ENCODE measurements at regions not wholly inside any gene's neighbourhood (a gene's known extent, or its start where the extent isn't known, plus 50 kb on each side); places are given as distances from the start of the nearest gene placed in this dataset.

DNA sequence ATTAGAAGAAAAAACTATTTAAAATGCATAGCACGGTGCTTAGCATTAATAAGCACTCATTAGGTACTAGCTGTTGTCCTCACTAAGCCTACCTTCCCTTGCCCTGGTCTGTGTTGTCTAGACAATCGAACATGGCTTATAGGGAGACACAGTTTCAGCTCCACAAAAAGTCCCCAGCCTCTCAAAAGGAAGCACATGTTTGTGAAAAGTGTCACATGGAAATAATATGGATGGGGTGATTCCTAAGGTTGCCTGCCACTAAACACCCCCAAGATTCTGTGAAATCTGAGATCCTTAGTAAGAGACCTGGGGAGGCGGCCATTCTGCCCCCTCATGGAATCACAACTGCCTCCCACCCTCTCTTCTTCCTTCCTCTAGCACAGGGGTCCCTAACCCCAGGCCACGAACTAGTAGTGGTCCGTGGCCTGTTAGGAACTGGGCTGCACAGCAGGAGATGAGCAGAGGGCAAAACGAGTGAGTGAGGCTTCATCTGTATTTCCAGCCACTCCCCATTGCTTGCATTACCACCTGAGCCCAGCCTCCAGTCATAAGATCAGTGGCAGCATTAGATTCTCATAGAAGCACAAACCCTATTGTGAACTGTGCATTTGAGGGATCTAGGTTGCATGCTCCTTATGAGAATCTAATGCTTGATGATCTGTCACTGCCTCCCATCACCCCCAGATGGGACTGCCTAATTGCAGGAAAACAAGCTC, 59.6 kb upstream of the NDUFV2 start:
- no peak for TF ChIP-seq CTCF (IDR thresholded peaks at IDR 0.05 in 2 of 3, conservative IDR thresholded peaks at IDR 0.05 in 1 of 3; ENCODE audit: borderline replicate concordance in 1 of 3, insufficient read depth in 1 of 3, low read depth in 2 of 3, low read length in 2 of 3)
- TF ChIP-seq POLR2A (IDR thresholded peaks at IDR 0.05; ENCODE audit: borderline replicate concordance, extremely low read depth, insufficient read depth, insufficient read length), result no peak
- no peak for TF ChIP-seq SP1 (IDR thresholded peaks at IDR 0.05; ENCODE audit: low read depth)
- no peak for TF ChIP-seq POLR2AphosphoS5 (IDR thresholded peaks at IDR 0.05; ENCODE audit: low read depth, low read length)
- no peak for TF ChIP-seq FOSL1 (IDR thresholded peaks at IDR 0.05; ENCODE audit: low read depth)
- no peak for TF ChIP-seq YY1 (IDR thresholded peaks at IDR 0.05; ENCODE audit: extremely low read depth, insufficient replicate concordance, low read depth, low read length)
- TF ChIP-seq EZH2phosphoT487 (IDR thresholded peaks at IDR 0.05; ENCODE audit: borderline replicate concordance), result no peak
- TF ChIP-seq, protein P1, sequence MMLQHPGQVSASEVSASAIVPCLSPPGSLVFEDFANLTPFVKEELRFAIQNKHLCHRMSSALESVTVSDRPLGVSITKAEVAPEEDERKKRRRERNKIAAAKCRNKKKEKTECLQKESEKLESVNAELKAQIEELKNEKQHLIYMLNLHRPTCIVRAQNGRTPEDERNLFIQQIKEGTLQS (IDR thresholded peaks at IDR 0.05), result no peak
- TF ChIP-seq SIN3A (IDR thresholded peaks at IDR 0.05; ENCODE audit: low read depth), result no peak
- TF ChIP-seq RAD21 (IDR thresholded peaks at IDR 0.05; ENCODE audit: low read depth), result no peak
- no peak for TF ChIP-seq ZBTB33 (IDR thresholded peaks at IDR 0.05; ENCODE audit: extremely low read depth, insufficient replicate concordance, low read length)
- no peak for TF ChIP-seq ZNF274 (IDR thresholded peaks at IDR 0.05; ENCODE audit: low read depth, low read length)

Data from HCT116 (cell line).